M059J (cell line): ENCODE measurements at regions not wholly inside any gene's neighbourhood (a gene's known extent, or its start where the extent isn't known, plus 50 kb on each side); places are given as distances from the start of the nearest gene placed in this dataset.

ENCODE experiments used
- DNase-seq: peaks from one replicate; pipeline ENCODE4 v3.0.0-alpha.2; 2012; ENCODE audit warnings: low read depth

- DNase-seq, result no peak
Measured at GRCh38 chr5:2148312-2149194, 265.8 kb upstream of the IRX4 start.

GRCh38 chr5:2147504-2148311 lies 265.0 kb upstream of the IRX4 start:
- no peak for DNase-seq

- DNase-seq, result no peak
Measured at GRCh38 chr5:2143646-2144353, 261.1 kb upstream of the IRX4 start.

- no peak for DNase-seq
Measured at GRCh38 chr5:2143088-2143487, 260.4 kb upstream of the IRX4 start.

GRCh38 chr5:2142456-2142954 lies 259.8 kb upstream of the IRX4 start:
- no peak for DNase-seq

- no peak for DNase-seq
Measured at GRCh38 chr5:2141254-2142000, 258.7 kb upstream of the IRX4 start.

- no peak for DNase-seq
Measured at GRCh38 chr5:2140501-2141175, 257.9 kb upstream of the IRX4 start.

- DNase-seq, result no peak
Measured at GRCh38 chr5:2139478-2139877, 256.8 kb upstream of the IRX4 start.

- no peak for DNase-seq
Measured at GRCh38 chr5:2138896-2139295, 256.2 kb upstream of the IRX4 start.

GRCh38 chr5:2137444-2138050 lies 254.8 kb upstream of the IRX4 start:
- no peak for DNase-seq

- DNase-seq, result no peak
Measured at GRCh38 chr5:2136728-2137333, 254.1 kb upstream of the IRX4 start.

- DNase-seq, result no peak
Measured at GRCh38 chr5:2135833-2136232, 253.1 kb upstream of the IRX4 start.

- no peak for DNase-seq
Measured at GRCh38 chr5:2135354-2135753, 252.6 kb upstream of the IRX4 start.

- DNase-seq, result no peak
Measured at GRCh38 chr5:2134543-2135292, 252.0 kb upstream of the IRX4 start.

GRCh38 chr5:2133936-2134335 lies 251.2 kb upstream of the IRX4 start:
- no peak for DNase-seq

GRCh38 chr5:2133080-2133479 lies 250.4 kb upstream of the IRX4 start:
- no peak for DNase-seq

GRCh38 chr5:2132497-2132847 lies 249.7 kb upstream of the IRX4 start:
- no peak for DNase-seq

- no peak for DNase-seq
Measured at GRCh38 chr5:2131826-2132496, 249.2 kb upstream of the IRX4 start.

- DNase-seq, result no peak
Measured at GRCh38 chr5:2131196-2131595, 248.5 kb upstream of the IRX4 start.
